NCI-H1436 (cell line): ENCODE measurements at regions not wholly inside any gene's neighbourhood (a gene's known extent, or its start where the extent isn't known, plus 50 kb on each side); places are given as distances from the start of the nearest gene placed in this dataset.
"Not testable (repeated sequence)": the region's sequence is repeated elsewhere in the genome, so short reads cannot be mapped to it uniquely, and the experiment has no call there.

Experiments used
- DNase-seq: peaks from one replicate; lab custom pipeline; 2025; lab: John Stamatoyannopoulos, UW

DNA sequence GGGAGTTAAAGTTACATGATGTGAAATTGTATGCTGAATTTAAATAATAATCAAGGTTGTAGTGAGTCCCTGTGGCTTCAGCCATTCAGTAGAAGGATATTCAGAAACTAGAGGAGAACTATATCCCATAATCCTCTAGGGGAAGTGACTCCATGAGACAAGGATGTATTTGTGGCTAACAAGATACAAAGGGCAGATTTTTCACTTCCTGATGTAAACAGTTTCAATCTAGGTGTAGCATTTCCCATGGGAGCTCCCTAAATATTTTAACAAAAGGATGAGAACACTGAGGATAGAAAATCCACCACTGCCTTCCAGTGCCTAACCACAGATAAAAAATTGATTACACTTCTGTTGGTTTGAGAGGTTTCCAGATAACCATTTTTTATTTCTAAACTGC lies 435.4 kb upstream of the TENM3 start:
- no peak for DNase-seq

DNA sequence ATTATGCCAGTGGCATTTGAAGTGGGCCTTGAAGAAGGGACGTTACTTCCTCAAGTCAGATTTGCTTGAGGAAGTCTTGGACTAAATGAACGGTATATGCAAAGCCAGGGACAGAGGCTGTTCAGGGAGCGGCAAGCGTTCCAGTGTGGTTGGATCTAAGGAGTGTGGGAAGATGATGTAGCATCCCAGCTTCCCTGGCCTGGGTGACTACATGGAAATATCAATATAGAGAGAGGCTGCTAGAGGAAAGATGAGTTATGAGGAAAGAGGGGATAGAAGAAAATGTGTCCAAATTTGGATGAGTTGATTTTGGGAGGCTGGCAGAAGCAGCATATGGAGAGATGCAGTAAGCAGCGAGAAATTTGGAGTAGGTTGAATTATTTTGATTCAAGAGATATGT lies 432.5 kb upstream of the TENM3 start:
- no peak for DNase-seq

DNA sequence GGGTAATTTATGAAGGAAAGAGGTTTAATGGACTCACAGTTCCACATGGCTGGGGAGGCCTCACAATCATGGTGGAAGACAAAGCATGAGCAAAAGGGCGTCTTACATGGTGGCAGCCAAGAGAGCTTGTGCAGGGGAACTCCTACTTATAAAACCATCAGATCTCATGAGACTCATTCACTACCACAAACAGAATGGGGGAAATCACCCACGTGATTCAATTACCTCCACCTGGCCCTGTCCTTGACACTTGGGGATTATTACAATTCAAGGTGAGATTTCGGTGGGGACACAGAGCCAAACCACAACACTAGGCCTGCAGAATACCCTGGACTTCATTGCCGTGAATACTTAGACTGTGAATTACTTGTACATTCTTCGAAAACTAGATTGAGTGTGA lies 431.7 kb upstream of the TENM3 start:
- not testable (repeated sequence) for DNase-seq

DNA sequence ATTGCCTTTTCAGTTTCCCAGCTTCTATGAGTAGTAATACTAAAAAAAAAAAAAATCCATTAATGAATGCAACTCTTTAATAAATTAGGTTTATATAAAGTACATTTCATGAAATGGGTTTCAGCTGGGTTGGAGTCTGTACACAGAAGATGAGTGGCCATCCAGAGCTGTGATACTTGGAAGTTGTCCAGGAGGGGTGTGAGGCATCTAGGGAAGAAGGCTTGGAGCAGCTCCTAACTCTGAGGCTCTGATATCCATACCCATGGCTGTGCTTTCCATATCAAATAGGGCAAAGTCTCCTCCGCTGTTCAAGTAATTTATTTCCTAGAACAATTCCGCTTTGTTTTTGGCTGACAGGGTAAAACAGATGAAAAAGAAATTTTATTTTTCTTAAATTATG lies 423.3 kb upstream of the TENM3 start:
- no peak for DNase-seq

DNA sequence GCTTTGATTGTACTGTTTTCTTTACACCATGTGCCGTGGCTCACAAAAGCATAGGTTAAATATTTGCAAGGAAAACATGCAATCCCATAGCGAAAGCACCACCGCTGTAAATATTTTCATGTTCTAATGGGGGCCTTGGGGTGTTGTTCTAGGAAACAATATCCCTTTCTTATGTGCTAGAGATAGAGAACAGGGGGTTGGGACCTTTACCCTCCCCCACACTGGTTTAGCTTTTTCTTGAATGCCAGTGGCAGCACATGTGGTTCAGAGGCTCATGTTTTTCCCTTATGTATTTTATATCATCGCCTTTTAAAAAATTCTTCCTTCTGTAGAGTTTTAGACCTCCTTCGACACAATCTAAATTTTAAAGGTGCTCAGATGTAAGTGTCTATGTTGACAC lies 422.6 kb upstream of the TENM3 start:
- DNase-seq = no peak

DNA sequence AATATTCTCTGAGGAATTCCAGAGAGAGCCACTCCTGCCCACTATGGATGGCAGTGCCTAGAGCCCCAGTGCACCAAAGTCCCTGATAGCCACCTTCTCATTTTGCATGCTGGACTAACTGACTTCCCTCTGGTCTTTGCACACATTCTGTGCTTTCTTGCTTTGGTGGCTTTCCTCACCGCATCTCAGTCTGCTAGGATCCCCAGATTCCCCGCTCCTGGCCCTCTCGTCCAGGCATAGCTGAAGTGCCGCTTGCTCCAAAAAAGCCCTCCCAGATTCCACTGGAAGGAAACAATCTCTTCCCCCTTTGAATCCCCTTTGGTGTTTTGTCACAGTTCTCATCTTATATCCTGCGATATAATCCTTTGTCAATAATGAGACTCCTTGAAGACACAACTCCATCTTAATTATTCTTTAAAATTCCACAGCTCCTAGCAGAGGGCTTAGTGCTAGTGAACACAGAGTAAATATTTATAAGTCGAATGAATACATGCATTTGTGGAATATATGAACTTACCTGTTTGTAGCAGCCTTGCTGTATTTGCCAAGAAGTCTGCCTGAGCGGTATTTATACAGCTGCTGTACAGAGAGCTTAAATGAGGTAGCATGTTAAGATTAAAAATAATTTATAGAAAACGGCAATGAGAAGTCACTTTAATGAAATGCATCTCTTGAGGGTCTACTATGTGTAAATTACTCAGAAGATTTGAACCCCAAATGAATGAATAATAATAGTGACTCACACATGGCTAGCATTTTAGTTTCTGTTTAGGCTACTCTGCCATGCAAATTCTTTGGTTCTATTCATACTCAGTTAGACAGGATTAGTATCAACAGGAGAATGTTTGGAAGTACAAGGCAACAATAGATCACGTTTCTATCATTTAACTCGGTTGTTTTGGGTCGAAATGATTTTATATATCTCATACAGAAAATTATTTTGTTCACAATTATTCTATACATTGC lies 421.9 kb upstream of the TENM3 start:
- DNase-seq = no peak

DNA sequence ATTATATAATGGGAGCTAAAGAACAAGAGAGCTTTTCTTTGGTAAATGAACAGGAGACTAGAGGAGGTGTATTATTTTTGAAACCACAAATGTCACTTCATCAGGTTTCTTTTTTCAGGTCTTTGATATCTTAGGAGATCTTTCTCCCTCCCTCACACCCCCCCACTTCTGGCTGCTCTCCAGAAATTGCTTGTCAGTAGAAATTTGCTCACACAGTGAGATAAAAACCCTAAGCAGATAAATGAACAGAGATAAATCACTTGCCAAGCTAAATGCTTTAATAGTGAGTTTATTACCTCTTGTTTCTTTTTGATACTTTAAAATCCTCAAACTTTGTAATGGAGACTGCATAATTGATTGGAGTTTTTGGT lies 421.2 kb upstream of the TENM3 start:
- DNase-seq = peak; percentile 16

DNA sequence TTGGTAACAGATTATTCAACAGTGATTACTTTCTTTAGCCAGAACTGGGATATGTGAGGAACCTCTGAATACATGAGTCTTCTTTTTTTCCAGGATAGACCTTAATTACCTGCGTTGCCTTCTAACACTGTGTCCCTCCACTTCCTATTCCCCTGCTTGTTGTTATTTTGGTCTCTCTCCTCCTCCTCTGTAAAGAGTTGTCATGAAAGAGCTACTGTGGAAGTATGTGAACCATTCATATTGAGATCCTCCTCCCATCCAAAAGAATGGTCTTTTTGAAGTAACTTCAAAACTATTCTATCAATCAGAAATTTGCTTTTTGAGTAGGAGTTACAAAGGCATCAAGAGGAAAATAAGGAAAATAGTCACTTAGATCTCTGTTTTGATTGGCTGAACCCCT lies 420.0 kb upstream of the TENM3 start:
- no peak for DNase-seq

DNA sequence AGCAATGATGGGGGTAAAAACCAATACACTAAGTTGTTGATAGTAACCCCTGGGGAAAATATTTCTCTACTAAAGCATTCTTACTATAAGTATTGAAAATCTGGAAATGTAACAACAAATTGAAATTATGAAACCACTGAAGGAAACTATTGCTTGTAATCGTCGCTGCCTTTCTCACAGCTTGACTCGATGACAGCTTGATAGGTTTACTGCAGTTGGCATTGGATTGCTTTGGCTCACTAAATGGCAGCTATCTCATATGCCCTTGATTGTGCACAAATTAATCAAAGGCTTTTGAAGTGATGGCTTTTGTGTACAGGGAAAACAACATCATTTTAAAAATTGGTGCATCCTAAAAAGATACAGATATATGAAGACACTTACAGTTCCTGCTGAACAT lies 419.6 kb upstream of the TENM3 start:
- DNase-seq = no peak

DNA sequence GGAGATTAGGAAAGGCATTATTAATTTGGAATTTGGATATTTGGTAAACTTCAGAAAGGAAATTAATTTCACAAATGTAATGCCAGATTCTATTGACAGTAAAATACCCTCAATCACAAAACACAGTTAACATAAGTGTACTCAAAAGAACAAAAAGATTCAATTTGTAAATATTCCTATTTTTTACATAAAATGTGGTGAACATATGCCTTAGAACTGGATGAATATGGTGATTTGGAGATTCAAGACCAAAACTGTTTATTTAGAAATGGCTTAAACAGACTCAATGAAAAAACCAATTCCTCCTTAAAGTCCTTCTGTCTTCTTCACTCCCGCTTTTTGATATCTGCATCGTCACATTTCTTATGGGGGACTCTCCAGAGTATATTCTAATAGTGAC lies 417.6 kb upstream of the TENM3 start:
- DNase-seq = no peak

DNA sequence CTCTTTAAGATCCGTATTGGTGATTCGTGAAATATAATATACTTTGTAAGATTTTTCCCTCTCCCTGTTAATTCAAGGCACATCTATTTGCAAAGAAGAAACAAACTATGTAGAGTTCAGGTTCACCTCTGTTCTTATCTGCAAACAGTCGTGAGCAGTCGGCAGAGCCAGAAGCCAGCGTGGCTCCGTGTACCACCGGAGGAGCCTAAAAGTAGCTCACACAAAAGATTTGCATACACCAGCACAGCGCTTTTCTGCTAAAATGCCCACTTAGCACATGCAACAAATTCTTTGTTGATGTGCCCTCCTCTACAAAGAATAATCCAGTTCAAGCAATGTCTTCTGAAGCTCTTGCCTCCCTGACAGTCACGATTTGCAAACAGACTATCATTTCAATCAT lies 416.0 kb upstream of the TENM3 start:
- DNase-seq = no peak

DNA sequence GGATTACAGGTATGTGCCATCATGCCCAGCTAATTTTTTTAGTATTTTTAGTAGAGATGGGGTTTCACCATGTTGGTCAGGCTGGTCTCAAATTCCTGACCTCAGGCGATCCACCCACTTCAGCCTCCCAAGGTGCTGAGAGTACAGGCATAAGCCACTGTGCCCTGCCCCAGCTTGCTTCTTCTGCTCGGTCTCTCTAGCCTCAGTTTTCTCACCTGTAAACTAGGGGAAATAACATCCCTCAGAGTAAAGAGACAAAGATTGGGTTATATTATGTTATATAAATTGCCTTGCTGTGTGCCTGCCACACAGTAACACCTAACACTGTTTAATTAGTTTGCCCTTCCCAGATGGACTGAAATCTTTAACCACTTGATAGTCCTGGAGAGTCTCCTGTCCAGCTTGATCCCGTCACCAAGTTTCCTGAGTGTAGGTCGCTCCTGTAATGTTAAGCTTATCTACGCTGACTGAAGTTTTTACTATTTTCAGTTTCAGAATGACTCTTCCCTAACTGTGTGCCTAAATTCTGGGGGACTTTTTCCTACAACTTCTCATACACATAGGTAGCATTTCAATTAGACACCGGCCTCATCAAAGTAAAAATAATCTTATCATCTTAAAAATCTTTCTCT lies 412.7 kb upstream of the TENM3 start:
- no peak for DNase-seq

DNA sequence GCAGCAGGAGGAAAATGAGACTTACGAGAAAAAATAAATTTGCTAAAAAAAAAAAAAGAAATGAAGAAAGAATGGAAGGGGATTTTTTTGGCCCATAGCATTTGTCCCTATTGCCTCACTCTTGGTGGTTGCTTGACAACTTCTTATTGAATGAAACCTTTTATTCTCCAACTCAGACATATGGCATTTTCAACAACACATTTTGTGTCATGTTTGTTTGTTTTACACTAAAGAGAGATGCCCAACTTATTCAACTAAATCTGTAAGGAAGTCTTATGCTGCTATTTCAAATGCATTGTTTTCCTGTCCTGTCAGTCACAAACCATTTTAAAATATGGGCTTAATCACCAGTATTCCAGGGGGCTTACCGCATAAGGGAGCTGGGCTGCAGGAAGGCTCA lies 409.1 kb upstream of the TENM3 start:
- no peak for DNase-seq

DNA sequence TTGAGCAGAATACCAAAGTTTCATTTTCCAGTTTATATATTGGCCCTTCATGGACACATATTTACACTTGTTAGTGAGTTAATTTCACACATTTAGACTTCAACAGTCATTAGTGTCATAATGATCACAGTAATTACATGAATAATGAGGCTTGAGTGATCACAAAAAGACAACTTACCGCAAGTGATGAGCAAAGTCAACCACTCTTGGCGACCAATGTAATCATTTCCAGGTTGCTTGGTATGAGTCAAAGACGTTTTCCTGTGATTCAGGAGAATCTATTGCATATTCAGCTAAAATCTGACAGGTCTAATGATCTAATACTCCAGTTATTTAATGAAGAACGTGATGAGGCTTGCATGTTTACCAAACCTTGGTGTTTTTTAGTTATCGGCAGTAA lies 407.9 kb upstream of the TENM3 start:
- DNase-seq = no peak

DNA sequence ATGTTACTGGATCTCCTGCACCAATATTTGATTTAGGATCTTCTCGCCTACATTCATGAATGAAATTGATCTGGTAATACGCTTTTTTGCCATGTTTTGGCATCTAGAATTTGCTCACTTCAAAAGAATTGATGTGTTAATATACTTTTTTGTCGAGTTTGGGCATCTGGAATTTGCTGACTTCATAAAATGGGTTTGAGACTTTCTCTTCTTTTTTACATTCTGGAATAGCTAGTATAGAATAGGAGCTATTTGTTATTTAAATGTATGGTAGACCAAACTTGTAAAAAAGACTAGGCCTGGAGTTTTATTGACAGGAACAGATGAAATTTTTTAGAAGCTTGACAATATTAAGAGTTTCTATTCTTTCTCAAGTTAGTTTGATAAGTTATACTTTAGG lies 404.9 kb upstream of the TENM3 start:
- no peak for DNase-seq

DNA sequence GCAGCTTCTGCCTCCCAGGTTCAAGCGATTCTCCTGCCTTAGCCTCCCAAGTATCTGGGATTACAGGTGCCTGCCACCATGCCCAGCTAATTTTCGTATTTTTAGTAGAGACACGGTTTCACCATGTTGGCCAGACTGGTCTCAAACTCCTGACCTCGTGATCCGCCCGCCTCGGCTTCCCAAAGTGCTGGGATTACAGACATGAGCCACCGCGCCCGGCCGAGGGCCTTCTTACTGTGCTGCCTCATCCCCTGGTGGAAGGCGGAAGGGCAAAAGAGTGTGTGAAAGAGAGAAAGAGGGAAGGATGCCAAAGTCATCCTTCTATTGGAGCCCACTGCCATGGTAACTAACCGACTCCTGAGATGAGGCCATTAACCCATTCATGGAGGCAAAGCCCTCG lies 399.4 kb upstream of the TENM3 start:
- not testable (repeated sequence) for DNase-seq

DNA sequence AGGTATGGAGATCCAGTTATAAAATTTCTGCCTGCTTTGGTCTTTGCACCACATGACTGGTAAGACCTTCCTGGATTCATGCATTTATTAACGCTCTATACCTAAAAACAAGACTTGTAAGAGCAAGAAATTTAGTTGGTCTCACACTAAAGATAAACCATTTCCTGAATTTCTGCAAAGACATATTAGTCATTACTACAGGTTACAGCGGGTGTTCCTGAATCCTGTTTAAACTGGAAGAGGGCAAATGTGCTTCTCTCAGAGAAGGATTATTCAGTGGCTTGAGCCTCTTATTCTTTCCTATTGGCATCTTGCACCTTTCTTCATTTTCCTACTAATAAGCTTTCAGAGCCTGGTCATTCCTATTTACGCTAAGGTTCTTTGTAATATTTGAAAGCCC lies 397.6 kb upstream of the TENM3 start:
- no peak for DNase-seq

DNA sequence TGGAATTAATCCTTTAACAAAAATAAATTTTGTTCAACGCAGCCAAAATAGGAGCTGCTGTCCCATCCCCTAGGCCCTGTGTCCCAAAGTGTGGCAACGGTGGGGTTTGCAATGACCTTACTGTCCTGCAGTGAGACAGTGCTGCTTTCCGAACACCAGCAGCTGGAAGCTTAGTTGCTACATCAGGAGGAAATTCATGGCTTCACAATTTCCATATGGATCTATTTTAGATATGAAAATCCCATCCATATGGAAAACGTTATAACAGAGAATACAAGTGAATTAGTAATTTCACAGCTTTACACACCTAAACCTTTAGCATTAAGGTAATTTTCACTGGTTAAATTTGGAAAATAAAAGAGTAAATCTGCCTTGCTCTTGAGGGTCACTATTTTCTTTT lies 396.3 kb upstream of the TENM3 start:
- no peak for DNase-seq

DNA sequence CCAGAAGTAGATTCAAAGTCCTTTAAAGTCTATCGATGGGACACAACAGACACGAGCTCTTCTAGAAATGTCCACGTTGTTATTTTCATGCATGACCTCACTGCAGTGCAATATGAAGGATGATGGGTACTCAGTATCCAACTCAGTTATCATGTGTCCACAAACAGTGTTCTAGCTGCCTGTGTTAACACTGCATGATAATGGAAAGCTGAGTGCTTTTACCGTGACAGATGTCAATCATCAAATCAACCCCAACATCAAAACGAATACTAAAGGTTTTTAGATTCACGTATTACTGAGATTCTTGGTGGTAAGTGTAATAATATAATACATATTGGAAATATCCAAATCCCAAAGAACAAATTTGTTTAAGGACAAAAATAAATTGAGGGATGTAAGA lies 394.8 kb upstream of the TENM3 start:
- DNase-seq = no peak

DNA sequence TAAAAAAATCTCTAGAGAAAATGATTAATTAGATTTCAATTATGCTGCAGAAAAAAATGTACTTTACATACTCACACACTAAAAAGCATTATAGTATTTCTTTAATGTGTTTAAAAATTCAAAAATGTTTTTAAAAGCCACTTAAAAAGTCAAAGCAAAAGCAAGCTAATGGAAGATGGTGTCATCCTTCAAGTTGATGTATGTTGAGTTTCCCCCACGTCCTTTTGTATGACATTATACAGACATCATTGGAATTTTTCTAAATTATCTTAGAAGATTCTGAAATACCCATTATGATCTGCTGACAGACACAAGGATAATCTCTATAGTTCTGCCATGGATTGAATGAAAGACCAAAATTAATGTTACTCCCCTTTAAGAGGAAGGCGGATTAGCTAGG lies 393.7 kb upstream of the TENM3 start:
- DNase-seq = no peak

DNA sequence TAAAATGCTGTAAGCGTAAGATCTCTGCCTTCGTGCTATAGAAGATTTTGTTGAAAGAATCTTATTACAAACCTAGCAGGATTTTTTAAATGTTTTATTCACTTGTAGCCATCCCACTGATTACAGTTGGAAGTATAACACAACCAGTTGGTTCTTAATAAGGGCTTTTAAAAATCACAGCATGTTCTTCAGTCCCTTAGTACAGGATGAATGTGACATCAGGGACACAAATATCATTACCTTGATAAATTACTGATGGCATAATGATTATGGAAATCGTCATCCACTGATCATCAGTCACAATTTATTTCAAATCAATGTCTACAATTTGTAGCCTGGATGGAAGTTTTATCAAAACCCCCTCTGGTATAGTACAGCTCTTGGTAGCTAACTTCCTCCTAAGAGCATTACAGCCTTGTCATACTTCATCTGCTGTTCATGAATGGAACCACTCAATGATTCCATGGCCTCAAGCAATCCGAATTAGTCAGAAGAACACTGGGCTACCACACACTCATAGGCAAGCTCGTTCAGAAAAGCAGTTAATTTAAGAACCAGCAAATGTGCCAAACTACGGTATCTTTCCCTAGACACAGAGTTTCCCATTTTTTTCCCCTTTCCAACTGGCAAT lies 389.2 kb upstream of the TENM3 start:
- DNase-seq = no peak

DNA sequence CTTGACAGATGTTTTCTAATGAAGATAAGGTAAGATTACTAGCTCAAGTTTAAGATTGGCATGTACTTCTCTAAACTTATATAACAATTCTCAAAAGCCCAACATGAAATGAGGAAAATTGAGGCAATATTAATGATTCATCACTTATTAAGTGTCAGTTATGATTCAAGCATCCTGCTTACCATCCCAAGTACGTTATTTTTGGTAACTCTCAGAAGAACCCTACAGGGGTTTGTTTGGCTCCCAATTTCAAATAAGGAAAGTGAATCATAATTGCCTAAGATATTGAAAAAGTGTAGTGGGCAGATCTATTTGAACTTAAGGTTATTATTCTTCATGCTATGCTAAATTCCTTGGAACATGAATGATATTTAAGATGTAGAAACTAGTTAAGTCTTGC lies 387.9 kb upstream of the TENM3 start:
- DNase-seq = no peak

DNA sequence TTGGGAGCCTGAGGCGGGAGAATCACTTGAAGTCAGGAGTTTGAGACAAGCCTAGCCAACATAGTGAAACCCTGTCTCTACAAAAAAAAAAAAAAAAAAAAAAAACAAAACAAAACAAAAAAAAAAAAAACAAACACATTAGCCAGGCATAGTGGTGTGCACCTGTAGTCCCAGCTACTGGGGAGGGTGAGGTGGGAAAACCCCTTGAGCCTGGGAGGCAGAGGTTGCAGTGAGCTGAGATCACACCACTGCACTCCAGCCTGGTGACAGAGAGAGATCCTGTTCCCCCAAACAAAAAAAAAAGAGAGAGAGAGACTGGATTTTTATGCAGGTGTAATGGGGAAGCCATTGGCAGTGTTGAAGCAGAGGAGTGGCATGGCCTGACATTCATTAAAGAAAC lies 385.7 kb upstream of the TENM3 start:
- not testable (repeated sequence) for DNase-seq
